ENCODE measurements at regions not wholly inside any gene's neighbourhood (a gene's known extent, or its start where the extent isn't known, plus 50 kb on each side); places are given as distances from the start of the nearest gene placed in this dataset.

GRCh38 chr2:18156421-18156820 lies 278.0 kb downstream of the KCNS3 start:
- Histone ChIP-seq H3K36me3 (ENCODE audit: insufficient read depth) (no peaks in the 10 kb centered on the region), H3K27ac (ENCODE audit: low read depth) (no peak overlapping the region), H3K4me1 (ENCODE audit: insufficient read depth) (no peaks in the 10 kb centered on the region), H3K79me2 (replicated peaks; ENCODE audit: insufficient read depth) (no peaks in the 10 kb centered on the region), H3F3A (replicated peaks; ENCODE audit: low read depth) (no peaks in the 10 kb centered on the region), H2AFZ (no peak overlapping the region), H4K20me1 (replicated peaks; ENCODE audit: insufficient read depth) (no peaks in the 10 kb centered on the region), H3K4me3 (no peak overlapping the region), H3K27me3 (ENCODE audit: insufficient read depth) (no peaks in the 10 kb centered on the region), H3K4me2 (no peak overlapping the region), H3K9me2 (ENCODE audit: insufficient read depth) (no peaks in the 10 kb centered on the region)
- DNase-seq (ENCODE audit: low spot score): no peak
- TF ChIP-seq STAT1 (IDR thresholded peaks at IDR 0.05; ENCODE audit: unreplicated experiment) (no peak), NANOG (IDR thresholded peaks at IDR 0.05; ENCODE audit: borderline replicate concordance) (no peak), EZH2 (IDR thresholded peaks at IDR 0.05; ENCODE audit: low read depth, unreplicated experiment) (no peak), POLR2AphosphoS5 (IDR thresholded peaks at IDR 0.05; ENCODE audit: low read depth) (no peak), JUNB (IDR thresholded peaks at IDR 0.05; ENCODE audit: unreplicated experiment) (no peak), ZNF331 (CRISPR knock-in tag; IDR thresholded peaks at IDR 0.05; ENCODE audit: low read depth) (no peak), CREB1 (CRISPR knock-in tag; IDR thresholded peaks at IDR 0.05; ENCODE audit: low read depth) (no peak), ZNF462 (CRISPR knock-in tag; IDR thresholded peaks at IDR 0.05) (no peak), CTCF (conservative IDR thresholded peaks at IDR 0.05; ENCODE audit: low read depth in 2 of 2) (no peak), EZH2phosphoT487 (IDR thresholded peaks at IDR 0.05; ENCODE audit: unreplicated experiment) (no peak), ZNF114 (CRISPR knock-in tag; IDR thresholded peaks at IDR 0.05) (no peak)
- TF ChIP-seq, protein P1, sequence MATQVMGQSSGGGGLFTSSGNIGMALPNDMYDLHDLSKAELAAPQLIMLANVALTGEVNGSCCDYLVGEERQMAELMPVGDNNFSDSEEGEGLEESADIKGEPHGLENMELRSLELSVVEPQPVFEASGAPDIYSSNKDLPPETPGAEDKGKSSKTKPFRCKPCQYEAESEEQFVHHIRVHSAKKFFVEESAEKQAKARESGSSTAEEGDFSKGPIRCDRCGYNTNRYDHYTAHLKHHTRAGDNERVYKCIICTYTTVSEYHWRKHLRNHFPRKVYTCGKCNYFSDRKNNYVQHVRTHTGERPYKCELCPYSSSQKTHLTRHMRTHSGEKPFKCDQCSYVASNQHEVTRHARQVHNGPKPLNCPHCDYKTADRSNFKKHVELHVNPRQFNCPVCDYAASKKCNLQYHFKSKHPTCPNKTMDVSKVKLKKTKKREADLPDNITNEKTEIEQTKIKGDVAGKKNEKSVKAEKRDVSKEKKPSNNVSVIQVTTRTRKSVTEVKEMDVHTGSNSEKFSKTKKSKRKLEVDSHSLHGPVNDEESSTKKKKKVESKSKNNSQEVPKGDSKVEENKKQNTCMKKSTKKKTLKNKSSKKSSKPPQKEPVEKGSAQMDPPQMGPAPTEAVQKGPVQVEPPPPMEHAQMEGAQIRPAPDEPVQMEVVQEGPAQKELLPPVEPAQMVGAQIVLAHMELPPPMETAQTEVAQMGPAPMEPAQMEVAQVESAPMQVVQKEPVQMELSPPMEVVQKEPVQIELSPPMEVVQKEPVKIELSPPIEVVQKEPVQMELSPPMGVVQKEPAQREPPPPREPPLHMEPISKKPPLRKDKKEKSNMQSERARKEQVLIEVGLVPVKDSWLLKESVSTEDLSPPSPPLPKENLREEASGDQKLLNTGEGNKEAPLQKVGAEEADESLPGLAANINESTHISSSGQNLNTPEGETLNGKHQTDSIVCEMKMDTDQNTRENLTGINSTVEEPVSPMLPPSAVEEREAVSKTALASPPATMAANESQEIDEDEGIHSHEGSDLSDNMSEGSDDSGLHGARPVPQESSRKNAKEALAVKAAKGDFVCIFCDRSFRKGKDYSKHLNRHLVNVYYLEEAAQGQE (IDR thresholded peaks at IDR 0.05; ENCODE audit: unreplicated experiment): no peak
- TF ChIP-seq, protein P2, sequence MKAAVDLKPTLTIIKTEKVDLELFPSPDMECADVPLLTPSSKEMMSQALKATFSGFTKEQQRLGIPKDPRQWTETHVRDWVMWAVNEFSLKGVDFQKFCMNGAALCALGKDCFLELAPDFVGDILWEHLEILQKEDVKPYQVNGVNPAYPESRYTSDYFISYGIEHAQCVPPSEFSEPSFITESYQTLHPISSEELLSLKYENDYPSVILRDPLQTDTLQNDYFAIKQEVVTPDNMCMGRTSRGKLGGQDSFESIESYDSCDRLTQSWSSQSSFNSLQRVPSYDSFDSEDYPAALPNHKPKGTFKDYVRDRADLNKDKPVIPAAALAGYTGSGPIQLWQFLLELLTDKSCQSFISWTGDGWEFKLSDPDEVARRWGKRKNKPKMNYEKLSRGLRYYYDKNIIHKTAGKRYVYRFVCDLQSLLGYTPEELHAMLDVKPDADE (IDR thresholded peaks at IDR 0.05): no peak
- Mint-ChIP-seq H3K9me3 (no peaks in the 10 kb centered on the region), H3K27ac (no peak overlapping the region), H3K27me3 (ENCODE audit: insufficient read depth, low read depth, poor library complexity) (no peaks in the 10 kb centered on the region), H3K4me1 (no peaks in the 10 kb centered on the region), H3K36me3 (ENCODE audit: low read depth) (no peaks in the 10 kb centered on the region), H3K4me3 (no peak overlapping the region)
- no peak for ATAC-seq
